Neural cell (in vitro differentiated cells): ENCODE measurements at regions not wholly inside any gene's neighbourhood (a gene's known extent, or its start where the extent isn't known, plus 50 kb on each side); places are given as distances from the start of the nearest gene placed in this dataset.

Experiments
- H2AFZ ChIP-seq: fragments of 200-600, 300-800 bp; sonication (generic), shearing (Covaris generic); 2 replicates; pipeline ENCODE4 v1.6.0; 2014; ENCODE audit warnings: low read depth, mild to moderate bottlenecking, antibody characterized with exemption, low read length, moderate library complexity
- H3F3A ChIP-seq: fragments of 200-600 bp; shearing (Covaris generic); 2 replicates; pipeline ENCODE4 v1.6.1; 2016; ENCODE audit warnings: mild to moderate bottlenecking, moderate library complexity, mixed read lengths, antibody characterized with exemption, low read length; ENCODE audit not compliant: insufficient read depth, poor library complexity, severe bottlenecking
- H3K27ac ChIP-seq: fragments of 200-600, 300-800 bp; sonication (generic), shearing (Covaris generic); 2 replicates; pipeline ENCODE4 v1.5.1; 2014; ENCODE audit warnings: mild to moderate bottlenecking, low read length, moderate library complexity
- H3K27me3 ChIP-seq: fragments of 300-800, 200-600 bp; sonication (generic), shearing (Covaris generic); 2 replicates; pipeline ENCODE4 v1.6.0; 2014; ENCODE audit warnings: mild to moderate bottlenecking, low read depth, low read length, moderate library complexity; ENCODE audit not compliant: insufficient read depth
- H3K36me3 ChIP-seq: fragments of 300-800, 200-600 bp; sonication (generic), shearing (Covaris generic); 2 replicates; pipeline ENCODE4 v1.5.1; 2014; ENCODE audit warnings: mild to moderate bottlenecking, antibody characterized with exemption, low read length, moderate library complexity; ENCODE audit not compliant: insufficient read depth
- H3K4me2 ChIP-seq: fragments of 300-800, 200-600 bp; sonication (generic), shearing (Covaris generic); 2 replicates; pipeline ENCODE4 v1.6.0; 2014; ENCODE audit warnings: mild to moderate bottlenecking, low read length
- H3K4me3 ChIP-seq: fragments of 300-800, 200-600 bp; sonication (generic), shearing (Covaris generic); 2 replicates; pipeline ENCODE4 v1.5.1; 2014; ENCODE audit warnings: mild to moderate bottlenecking, low read length, moderate library complexity
- H3K79me2 ChIP-seq: fragments of 200-600 bp; shearing (Covaris generic); replicated peaks from 2 replicates; pipeline ENCODE4 v1.6.0; 2014; ENCODE audit warnings: mild to moderate bottlenecking, low read length, moderate library complexity; ENCODE audit not compliant: insufficient read depth
- H3K9ac ChIP-seq: fragments of 300-800, 200-600 bp; sonication (generic), shearing (Covaris generic); 2 replicates; pipeline ENCODE4 v1.6.1; 2016; ENCODE audit warnings: mild to moderate bottlenecking, low read length, mixed read lengths
- H3K9me2 ChIP-seq: fragments of 200-600 bp; shearing (Covaris generic); 2 replicates; pipeline ENCODE4 v1.6.1; 2016; ENCODE audit warnings: mild to moderate bottlenecking, low read length, mixed read lengths; ENCODE audit not compliant: insufficient read depth
- H3K9me3 ChIP-seq: fragments of 200-600, 300-800 bp; sonication (generic), shearing (Covaris generic); 2 replicates; pipeline ENCODE4 v1.6.1; 2016; ENCODE audit warnings: mild to moderate bottlenecking, mixed run types, low read length, moderate library complexity, mixed read lengths
- H4K20me1 ChIP-seq: fragments of 200-600 bp; shearing (Covaris generic); 2 replicates; pipeline ENCODE4 v1.6.1; 2016; ENCODE audit warnings: mild to moderate bottlenecking, mixed run types; ENCODE audit not compliant: insufficient read depth
- EP300 ChIP-seq: fragments of 450-650 bp; conservative IDR thresholded peaks from 2 replicates; pipeline ENCODE4 v1.6.1; 2014; ENCODE audit warnings: antibody characterized with exemption, mild to moderate bottlenecking, moderate library complexity; ENCODE audit not compliant: poor library complexity, severe bottlenecking
- EZH2 ChIP-seq: fragments of 200-600, 300-800 bp; shearing (Covaris generic), sonication (generic); IDR thresholded peaks from 2 replicates; pipeline ENCODE4 v1.6.1; 2014; ENCODE audit warnings: antibody characterized with exemption, low read length, borderline replicate concordance, mild to moderate bottlenecking; ENCODE audit not compliant: insufficient read depth, poor library complexity, severe bottlenecking
- MXI1 ChIP-seq: fragments of 450-650 bp; conservative IDR thresholded peaks from 2 replicates; pipeline ENCODE4 v1.6.1; 2014; ENCODE audit warnings: antibody characterized with exemption, mild to moderate bottlenecking; ENCODE audit not compliant: poor library complexity, severe bottlenecking
- POLR2AphosphoS5 ChIP-seq: IDR thresholded peaks from 2 replicates; pipeline ENCODE4 v1.6.1; 2012
- RAD21 ChIP-seq: fragments of 450-650 bp; conservative IDR thresholded peaks from 2 replicates; pipeline ENCODE4 v1.6.1; 2014; ENCODE audit warnings: antibody characterized with exemption, mild to moderate bottlenecking, moderate library complexity
- REST ChIP-seq: IDR thresholded peaks from 2 replicates; pipeline ENCODE4 v1.6.1; 2012; ENCODE audit warnings: borderline replicate concordance
- SMC3 ChIP-seq: fragments of 450-650 bp; conservative IDR thresholded peaks from 2 replicates; pipeline ENCODE4 v1.6.1; 2014; ENCODE audit warnings: antibody characterized with exemption, mild to moderate bottlenecking, moderate library complexity; ENCODE audit not compliant: poor library complexity
- TAF1 ChIP-seq: IDR thresholded peaks from 2 replicates; pipeline ENCODE4 v1.6.1; 2012; ENCODE audit warnings: low read depth
- TF ChIP-seq, protein P1 (sequence below): fragments of 450-650 bp; IDR thresholded peaks from 2 replicates; pipeline ENCODE4 v1.5.1; 2014; ENCODE audit warnings: antibody characterized with exemption, mild to moderate bottlenecking, moderate library complexity; ENCODE audit not compliant: poor library complexity, severe bottlenecking

GRCh38 chr16:80355335-80355734, 185.5 kb upstream of the DYNLRB2 start:
- H3K27me3 ChIP-seq = no peaks in the 10 kb centered on the region
- no peaks in the 10 kb centered on the region for H3K9me2 ChIP-seq
- H3K27ac ChIP-seq = no peak overlapping the region
- H2AFZ ChIP-seq = no peak overlapping the region
- H3K4me3 ChIP-seq = no peak overlapping the region
- no peak overlapping the region for H3K9ac ChIP-seq
- H3F3A ChIP-seq = no peaks in the 10 kb centered on the region
- H4K20me1 ChIP-seq = no peaks in the 10 kb centered on the region
- no peaks in the 10 kb centered on the region for H3K9me3 ChIP-seq
- TF ChIP-seq, protein P1, sequence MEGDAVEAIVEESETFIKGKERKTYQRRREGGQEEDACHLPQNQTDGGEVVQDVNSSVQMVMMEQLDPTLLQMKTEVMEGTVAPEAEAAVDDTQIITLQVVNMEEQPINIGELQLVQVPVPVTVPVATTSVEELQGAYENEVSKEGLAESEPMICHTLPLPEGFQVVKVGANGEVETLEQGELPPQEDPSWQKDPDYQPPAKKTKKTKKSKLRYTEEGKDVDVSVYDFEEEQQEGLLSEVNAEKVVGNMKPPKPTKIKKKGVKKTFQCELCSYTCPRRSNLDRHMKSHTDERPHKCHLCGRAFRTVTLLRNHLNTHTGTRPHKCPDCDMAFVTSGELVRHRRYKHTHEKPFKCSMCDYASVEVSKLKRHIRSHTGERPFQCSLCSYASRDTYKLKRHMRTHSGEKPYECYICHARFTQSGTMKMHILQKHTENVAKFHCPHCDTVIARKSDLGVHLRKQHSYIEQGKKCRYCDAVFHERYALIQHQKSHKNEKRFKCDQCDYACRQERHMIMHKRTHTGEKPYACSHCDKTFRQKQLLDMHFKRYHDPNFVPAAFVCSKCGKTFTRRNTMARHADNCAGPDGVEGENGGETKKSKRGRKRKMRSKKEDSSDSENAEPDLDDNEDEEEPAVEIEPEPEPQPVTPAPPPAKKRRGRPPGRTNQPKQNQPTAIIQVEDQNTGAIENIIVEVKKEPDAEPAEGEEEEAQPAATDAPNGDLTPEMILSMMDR = no peak
- TF ChIP-seq TAF1 (no peak), MXI1 (no peak), EZH2 (no peak), SMC3 (no peak), REST (no peak), EP300 (no peak), RAD21 (no peak), POLR2AphosphoS5 (no peak)
- no peaks in the 10 kb centered on the region for H3K79me2 ChIP-seq
- no peaks in the 10 kb centered on the region for H3K36me3 ChIP-seq
- H3K4me2 ChIP-seq = no peak overlapping the region

GRCh38 chr16:80350061-80350460, 190.7 kb upstream of the DYNLRB2 start:
- Histone ChIP-seq H3K36me3 (no peaks in the 10 kb centered on the region), H3F3A (no peaks in the 10 kb centered on the region), H4K20me1 (no peaks in the 10 kb centered on the region), H3K9me2 (no peaks in the 10 kb centered on the region), H3K4me2 (no peak overlapping the region), H3K4me3 (no peak overlapping the region), H3K27me3 (no peaks in the 10 kb centered on the region), H3K9ac (no peak overlapping the region), H3K79me2 (no peaks in the 10 kb centered on the region), H3K9me3 (no peaks in the 10 kb centered on the region), H3K27ac (no peak overlapping the region), H2AFZ (no peak overlapping the region)
- TF ChIP-seq RAD21 (no peak), REST (no peak), MXI1 (no peak), EZH2 (no peak), TAF1 (no peak), EP300 (no peak), POLR2AphosphoS5 (no peak)
- TF ChIP-seq, protein P1 = no peak
